MG63 (cell line): ENCODE measurements at regions not wholly inside any gene's neighbourhood (a gene's known extent, or its start where the extent isn't known, plus 50 kb on each side); places are given as distances from the start of the nearest gene placed in this dataset.
"Not testable (repeated sequence)": the region's sequence is repeated elsewhere in the genome, so short reads cannot be mapped to it uniquely, and the experiment has no call there.

Experiments used
- DNase-seq: peaks from one replicate; pipeline ENCODE4 v3.0.0-alpha.2; 2020
- H3K27me3 ChIP-seq: fragments of 250-450 bp; sonication (Bioruptor Pico); 2 replicates; pipeline ENCODE4 v1.5.1; 2020; ENCODE audit warnings: mild to moderate bottlenecking, moderate library complexity
- H3K36me3 ChIP-seq: fragments of 250-450 bp; sonication (Bioruptor Pico); 2 replicates; pipeline ENCODE4 v1.5.1; 2020; ENCODE audit warnings: mild to moderate bottlenecking, moderate library complexity
- H3K4me3 ChIP-seq: fragments of 250-450 bp; sonication (Bioruptor Pico); 2 replicates; pipeline ENCODE4 v1.5.1; 2020; ENCODE audit warnings: mild to moderate bottlenecking, moderate library complexity
- H3K9me3 ChIP-seq: fragments of 250-450 bp; sonication (Bioruptor Pico); 2 replicates; pipeline ENCODE4 v1.5.1; 2020; ENCODE audit warnings: mild to moderate bottlenecking, moderate library complexity

DNA sequence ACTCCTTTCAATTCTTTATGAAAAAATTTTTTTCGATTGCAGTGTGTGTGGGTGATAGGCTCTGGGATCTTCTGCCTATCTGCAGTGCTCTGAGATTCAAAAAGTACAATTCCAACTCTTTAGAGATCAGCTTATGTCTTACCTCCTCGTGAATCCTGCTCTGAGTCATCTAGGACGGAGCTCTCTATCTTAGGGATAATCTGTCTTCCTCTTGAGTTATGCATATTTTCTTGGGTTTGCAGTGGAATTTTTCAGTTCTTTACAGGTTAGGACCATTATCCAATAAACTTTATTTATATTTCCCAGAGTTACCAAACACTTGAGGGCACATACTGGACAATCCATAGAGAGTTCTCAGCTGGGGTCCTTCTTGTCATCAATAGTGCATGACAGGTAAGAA is 428.6 kb downstream of the ACTR3B start:
- H3K9me3 ChIP-seq = no peaks in the 10 kb centered on the region
- no peaks in the 10 kb centered on the region for H3K36me3 ChIP-seq
- H3K27me3 ChIP-seq = no peaks in the 10 kb centered on the region
- no peak for DNase-seq
- H3K4me3 ChIP-seq = no peak overlapping the region

DNA sequence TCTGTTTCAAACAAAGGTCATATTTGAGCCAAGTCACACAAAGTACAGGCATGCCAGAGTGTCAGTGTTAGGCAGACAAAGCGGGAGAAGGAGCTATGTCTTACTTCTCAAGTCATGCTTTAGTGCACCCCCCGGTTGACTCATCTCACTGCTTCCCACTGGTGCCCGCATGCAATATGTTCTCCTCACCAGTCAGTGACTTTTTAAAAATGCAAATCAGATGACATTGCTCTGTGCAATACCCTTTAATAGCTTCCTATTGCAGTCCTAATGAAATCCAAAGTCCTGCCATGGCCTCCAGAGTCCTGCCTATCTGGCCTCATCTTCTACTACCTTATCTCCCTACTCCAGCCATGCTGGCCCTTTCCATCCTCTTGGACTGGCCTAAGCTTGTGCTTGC is 429.1 kb downstream of the ACTR3B start:
- Histone ChIP-seq H3K27me3 (no peaks in the 10 kb centered on the region), H3K9me3 (no peaks in the 10 kb centered on the region), H3K36me3 (no peaks in the 10 kb centered on the region), H3K4me3 (no peak overlapping the region)
- DNase-seq = no peak

DNA sequence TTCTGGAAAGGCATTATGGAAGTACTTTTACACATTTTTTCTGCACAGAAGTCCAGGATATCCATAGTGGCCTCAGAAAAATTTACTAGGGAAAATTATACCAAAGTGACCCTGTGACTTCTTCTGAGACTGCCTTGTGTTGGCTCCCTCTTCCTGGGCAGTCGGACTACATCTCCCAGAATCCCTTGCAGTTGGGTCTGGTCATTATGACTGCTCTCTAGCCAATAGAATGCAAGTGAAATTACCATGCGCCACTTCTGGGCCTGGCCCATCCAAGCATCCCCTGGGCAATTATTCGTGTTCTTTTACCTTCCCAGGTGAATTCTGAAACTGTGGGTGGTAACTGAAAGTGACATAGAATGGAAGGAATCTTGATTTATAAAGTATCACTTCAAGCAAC is 430.9 kb downstream of the ACTR3B start:
- H3K4me3 ChIP-seq = no peak overlapping the region
- H3K9me3 ChIP-seq = no peaks in the 10 kb centered on the region
- H3K27me3 ChIP-seq = no peaks in the 10 kb centered on the region
- H3K36me3 ChIP-seq = no peaks in the 10 kb centered on the region
- DNase-seq = no peak

DNA sequence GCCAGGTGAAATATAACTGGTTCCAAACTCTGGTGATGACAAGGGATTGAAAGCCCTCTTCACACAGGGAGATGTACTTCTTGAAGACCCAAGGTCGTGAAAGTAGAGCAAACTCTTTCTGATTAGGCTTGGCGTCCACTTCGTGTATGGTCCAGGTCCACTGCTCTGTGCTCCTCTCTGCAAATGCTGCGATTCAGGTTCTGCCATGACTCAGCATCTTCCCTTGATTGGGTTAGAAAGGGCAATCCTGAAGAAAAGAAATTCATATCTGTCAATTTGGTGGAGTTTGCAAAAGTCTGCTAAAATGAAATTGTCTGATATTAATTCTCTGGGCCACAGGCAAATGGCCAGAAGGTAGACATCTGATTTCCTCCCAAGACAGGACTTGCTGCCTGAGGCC is 431.4 kb downstream of the ACTR3B start:
- no peaks in the 10 kb centered on the region for H3K27me3 ChIP-seq
- no peak for DNase-seq
- H3K36me3 ChIP-seq = no peaks in the 10 kb centered on the region

DNA sequence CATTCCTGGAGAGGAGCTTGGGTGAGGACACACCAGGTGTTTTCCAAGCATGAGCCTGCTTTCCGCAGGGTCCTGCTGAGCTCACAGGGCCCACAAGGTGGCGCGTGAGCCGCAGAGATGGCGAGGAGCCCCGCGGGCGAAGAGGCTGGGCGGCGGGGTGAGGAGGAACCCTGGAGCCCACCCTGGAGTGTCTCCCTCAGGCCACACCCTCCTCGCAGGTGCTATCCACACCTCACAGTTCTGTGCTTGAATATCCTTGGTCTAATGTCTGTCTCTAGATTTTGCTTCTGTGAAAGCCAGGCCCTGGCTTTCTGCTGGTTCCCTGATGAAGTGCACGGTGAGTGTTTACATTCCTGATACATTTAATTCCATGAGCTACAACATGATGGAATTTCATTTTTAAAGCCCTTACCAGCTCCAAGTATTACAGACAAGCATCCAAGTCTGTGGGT is 433.6 kb downstream of the ACTR3B start:
- Histone ChIP-seq H3K9me3 (no peaks in the 10 kb centered on the region), H3K4me3 (peak overlapping the region; percentile 7; the same call in 1 of the 2 replicates), H3K27me3 (no peaks in the 10 kb centered on the region), H3K36me3 (no peaks in the 10 kb centered on the region)
- peak; percentile 18 for DNase-seq

More for the DNA sequence above, 431.4 kb downstream of the ACTR3B start:
- no peaks in the 10 kb centered on the region for H3K9me3 ChIP-seq
- no peak overlapping the region for H3K4me3 ChIP-seq

DNA sequence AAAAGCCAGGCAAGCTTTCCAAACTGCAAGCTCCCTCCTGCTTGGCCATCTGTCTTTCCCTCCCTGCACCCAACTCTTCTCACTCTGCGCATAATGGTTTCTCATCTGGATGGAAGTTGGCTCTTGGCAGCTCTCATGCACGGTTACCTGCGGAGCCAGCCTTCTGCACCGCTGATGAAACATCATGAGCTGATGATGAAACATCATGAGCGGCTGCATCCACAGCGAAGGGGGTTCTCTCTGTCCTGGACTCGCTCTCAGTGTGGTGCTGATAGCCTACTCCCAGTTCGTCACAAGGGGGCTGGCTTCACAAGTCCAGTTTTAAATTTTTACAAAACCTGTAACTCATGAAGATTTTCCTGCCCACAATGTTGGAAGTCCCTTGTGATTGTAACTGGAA is 457.5 kb downstream of the ACTR3B start:
- H3K27me3 ChIP-seq = no peaks in the 10 kb centered on the region
- H3K4me3 ChIP-seq = no peak overlapping the region
- no peaks in the 10 kb centered on the region for H3K36me3 ChIP-seq
- H3K9me3 ChIP-seq = no peaks in the 10 kb centered on the region
- DNase-seq = no peak

DNA sequence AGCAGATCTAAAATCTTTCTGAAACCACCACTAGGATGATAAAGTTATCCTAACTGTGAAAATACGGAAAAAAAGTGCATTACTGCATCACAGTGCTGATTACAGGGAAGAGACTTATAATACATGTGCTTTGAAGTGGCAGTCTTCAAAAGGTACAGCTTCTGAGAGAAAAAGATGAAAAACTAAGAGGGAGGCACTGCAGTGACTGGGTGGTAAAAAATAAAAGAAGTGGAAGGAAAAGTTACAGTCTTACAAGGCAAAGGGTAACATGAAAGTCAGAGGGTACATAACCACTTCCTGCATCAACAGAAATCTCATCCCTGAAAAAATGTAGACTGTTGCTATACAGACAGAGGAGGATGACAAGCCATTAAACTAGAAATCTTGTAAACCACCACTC is 465.3 kb downstream of the ACTR3B start:
- Histone ChIP-seq H3K27me3 (no peaks in the 10 kb centered on the region), H3K4me3 (no peak overlapping the region), H3K36me3 (no peaks in the 10 kb centered on the region), H3K9me3 (no peaks in the 10 kb centered on the region)
- no peak for DNase-seq

DNA sequence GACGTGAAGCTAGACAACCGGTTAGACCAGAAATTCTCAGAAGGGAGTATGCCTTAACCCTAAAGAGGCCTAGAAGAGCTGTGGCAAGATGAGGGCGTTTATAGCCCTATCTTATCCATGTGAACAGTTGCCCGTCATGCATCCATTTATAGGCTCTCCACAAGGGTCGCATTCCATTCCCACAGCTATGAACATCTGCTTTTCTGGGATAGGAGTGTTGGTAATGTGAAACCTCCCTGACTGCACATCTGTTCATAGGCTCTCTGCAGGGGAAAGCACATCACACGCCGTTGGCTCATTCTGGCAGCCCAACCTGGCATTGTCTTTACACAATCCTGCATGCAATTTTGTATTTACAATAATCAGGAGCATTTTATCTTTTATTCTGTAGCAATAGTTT is 485.6 kb downstream of the ACTR3B start:
- not testable (repeated sequence) for H3K36me3 ChIP-seq, H3K4me3 ChIP-seq, H3K9me3 ChIP-seq, DNase-seq, H3K27me3 ChIP-seq

DNA sequence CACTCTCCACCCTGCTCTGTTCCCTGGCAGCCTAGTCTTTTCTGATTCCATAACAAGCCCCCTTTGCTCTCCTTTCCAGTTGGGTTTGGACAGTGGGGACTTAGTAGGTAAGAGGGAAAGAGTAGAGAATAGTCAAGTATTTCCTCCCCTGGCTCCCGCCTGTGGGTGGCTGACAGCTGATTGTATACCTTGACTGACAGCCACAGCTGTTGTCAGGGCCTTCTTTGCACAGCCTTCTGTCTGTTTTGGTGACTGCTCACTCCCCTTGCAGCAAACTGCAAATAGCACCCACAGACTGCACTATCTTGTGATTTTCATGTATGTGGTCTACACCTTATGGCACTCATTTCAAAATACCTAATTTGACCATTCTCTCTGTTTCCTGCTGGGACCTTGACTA is 486.3 kb downstream of the ACTR3B start:
- H3K4me3 ChIP-seq = no peak overlapping the region
- H3K9me3 ChIP-seq = no peaks in the 10 kb centered on the region
- no peak for DNase-seq
- no peaks in the 10 kb centered on the region for H3K27me3 ChIP-seq
- H3K36me3 ChIP-seq = no peaks in the 10 kb centered on the region

DNA sequence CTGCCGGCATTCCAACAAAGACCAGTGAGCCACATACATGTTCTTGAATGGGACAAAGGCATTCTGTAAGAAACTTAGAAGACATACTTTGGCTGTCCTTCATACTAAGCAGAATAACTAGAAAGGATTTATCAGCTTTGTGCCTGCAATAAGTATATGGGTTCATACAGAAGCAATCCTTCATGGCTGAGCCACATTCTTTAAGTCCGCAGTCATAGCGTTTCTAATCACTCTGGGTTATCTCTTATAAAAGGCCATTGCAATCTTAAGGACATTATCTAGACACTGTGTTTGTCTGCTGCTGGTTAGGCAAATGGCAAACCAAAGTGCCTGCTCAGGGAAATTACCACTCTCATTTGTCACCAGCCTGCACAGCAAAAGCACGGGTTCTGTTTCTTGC is 488.4 kb downstream of the ACTR3B start:
- Histone ChIP-seq H3K27me3 (no peaks in the 10 kb centered on the region), H3K36me3 (no peaks in the 10 kb centered on the region), H3K9me3 (no peaks in the 10 kb centered on the region), H3K4me3 (no peak overlapping the region)
- DNase-seq = no peak

DNA sequence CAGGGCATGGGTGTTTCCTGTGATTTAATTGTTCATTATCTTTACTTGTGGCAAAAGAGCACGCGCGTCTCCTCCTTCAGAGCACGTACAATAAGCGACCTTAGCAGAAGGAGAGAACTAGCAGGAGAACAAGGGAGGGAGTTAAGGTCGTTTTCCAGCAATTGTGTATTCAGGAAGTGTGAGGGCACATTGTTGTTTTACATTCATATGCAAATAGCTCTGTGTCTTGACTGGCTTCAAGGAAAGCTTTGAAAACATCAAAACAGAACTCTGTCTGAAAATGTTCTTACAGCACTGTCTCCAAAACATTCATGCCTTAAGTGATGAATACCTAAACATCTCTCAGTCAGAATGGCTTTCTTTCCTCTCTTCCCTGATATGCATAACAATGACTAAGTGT is 499.1 kb downstream of the ACTR3B start:
- no peak for DNase-seq
- no peaks in the 10 kb centered on the region for H3K9me3 ChIP-seq
- no peak overlapping the region for H3K4me3 ChIP-seq
- H3K36me3 ChIP-seq = no peaks in the 10 kb centered on the region
- no peaks in the 10 kb centered on the region for H3K27me3 ChIP-seq

DNA sequence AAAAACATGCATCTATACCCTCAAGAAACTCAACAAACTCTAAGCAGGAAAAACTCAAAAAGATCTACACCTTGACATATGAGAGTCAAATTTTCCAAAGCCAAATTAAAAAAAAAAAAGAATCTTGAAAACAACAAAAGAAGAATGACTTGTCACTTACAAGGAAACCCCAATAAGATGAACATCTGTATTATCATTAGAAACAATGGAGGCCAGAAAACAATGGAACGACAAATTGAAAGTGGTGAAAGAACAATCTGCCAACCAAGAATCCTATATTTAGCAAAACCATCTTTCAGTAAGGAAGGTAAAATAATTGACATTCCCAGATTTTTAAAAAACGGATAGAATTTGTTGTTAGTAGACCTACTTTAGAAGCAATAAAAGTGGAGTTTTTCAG is 516.8 kb downstream of the ACTR3B start:
- Histone ChIP-seq H3K9me3 (no peaks in the 10 kb centered on the region), H3K4me3 (no peak overlapping the region), H3K27me3 (no peaks in the 10 kb centered on the region), H3K36me3 (no peaks in the 10 kb centered on the region)
- DNase-seq = no peak

DNA sequence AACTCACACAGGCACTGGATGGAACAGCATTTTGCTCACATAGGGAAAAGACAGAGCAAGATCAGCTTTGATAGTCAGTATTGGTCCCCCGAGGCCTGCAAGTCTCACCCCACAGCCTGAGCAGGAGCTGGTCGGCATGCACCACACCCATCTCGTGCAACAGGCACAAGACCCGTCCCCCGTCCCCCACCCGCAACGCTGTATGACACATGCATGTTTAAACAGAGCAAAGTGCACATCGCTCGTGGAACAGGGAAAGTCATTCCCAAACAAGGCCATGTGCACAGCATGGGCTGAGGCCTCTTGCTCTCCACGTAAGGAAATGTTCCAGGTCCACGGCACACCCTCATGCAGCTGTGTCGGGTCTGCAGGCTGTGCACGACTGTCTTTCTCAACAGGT is 527.2 kb downstream of the ACTR3B start:
- Histone ChIP-seq H3K36me3 (no peaks in the 10 kb centered on the region), H3K4me3 (no peak overlapping the region), H3K27me3 (no peaks in the 10 kb centered on the region), H3K9me3 (no peaks in the 10 kb centered on the region)
- no peak for DNase-seq

DNA sequence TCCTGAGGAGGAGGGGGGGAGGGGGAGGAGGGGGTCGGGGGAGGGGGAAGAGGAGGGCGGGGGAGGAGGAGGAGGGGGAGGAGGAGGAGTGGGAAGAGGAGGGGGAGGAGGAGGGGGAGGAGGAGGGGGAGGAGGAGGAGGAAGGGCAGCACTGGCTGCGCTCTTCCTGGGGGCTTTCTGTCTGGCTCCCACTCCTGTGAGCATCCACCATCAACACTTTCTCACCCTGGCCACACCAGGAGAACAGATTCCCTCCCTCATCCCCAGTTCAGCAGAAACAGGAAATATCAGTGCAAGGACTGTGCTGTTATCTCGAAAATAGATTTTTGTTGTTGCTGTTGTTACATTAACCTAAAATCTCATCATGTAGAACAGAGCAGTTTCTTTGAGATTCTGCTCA is 530.5 kb downstream of the ACTR3B start:
- Histone ChIP-seq H3K4me3 (no peak overlapping the region), H3K9me3 (no peaks in the 10 kb centered on the region), H3K36me3 (no peaks in the 10 kb centered on the region), H3K27me3 (no peaks in the 10 kb centered on the region)
- DNase-seq = no peak

DNA sequence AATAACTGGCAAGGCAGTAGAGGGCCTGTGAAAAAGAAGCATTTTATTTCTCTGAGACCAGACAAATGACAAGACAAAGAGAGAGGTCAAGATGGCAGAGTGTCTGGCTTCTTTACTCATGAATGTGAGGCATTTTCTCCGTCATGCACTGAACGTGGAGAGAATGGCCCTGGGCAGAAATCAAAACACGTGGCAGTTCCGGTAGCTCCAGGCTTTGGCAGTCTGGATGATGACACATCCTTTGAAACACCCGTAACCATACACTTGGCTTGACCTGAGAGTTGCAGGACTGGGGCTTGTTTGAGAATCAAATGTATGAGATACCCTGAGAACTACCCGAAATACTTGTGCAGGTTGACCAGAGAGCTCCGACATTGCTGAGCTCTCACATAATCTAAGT is 537.6 kb downstream of the ACTR3B start:
- no peaks in the 10 kb centered on the region for H3K36me3 ChIP-seq
- H3K9me3 ChIP-seq = no peaks in the 10 kb centered on the region
- peak; percentile 33 for DNase-seq
- H3K4me3 ChIP-seq = no peak overlapping the region
- no peaks in the 10 kb centered on the region for H3K27me3 ChIP-seq

DNA sequence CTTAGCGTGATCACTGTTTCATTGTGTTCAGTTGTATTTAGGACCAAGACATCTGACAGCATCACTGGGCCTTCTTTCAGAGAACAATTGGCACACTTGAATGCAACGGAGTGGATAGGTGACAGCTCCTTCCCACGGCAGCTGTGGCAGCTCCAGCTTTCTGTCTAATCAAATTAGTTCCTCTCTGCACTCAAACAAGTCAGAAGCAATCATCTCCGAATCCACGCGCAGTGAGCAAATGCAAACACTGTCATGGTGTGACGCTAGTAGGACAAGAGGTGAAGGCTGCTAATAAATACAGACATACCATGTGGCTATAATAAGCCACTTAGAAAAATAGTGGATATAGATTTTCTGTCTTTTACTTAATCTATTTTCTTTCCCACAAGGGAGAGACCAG is 542.4 kb downstream of the ACTR3B start:
- Histone ChIP-seq H3K4me3 (no peak overlapping the region), H3K27me3 (no peaks in the 10 kb centered on the region), H3K9me3 (no peaks in the 10 kb centered on the region), H3K36me3 (no peaks in the 10 kb centered on the region)
- DNase-seq = no peak

DNA sequence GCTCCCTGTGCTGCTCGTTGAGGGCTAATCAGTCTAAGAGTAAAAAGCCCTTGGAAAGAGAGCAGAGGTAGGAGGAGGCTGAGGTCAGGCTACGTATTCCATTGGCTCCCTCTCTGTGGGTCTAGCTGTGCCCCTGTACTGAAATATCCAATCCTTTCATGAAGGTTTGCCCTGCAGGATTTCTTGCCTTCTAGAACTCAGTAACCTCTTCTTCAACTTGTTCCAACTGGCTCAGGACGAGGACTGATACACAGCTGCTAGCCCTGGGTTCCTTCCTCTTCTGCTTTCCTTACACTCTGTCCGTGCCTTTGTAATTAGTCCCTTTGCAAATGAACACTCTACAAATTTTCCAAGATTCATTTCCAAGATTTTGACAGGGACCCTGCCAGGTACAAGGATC is 560.5 kb downstream of the ACTR3B start:
- no peaks in the 10 kb centered on the region for H3K9me3 ChIP-seq
- no peaks in the 10 kb centered on the region for H3K27me3 ChIP-seq
- DNase-seq = no peak
- no peaks in the 10 kb centered on the region for H3K36me3 ChIP-seq
- H3K4me3 ChIP-seq = no peak overlapping the region

DNA sequence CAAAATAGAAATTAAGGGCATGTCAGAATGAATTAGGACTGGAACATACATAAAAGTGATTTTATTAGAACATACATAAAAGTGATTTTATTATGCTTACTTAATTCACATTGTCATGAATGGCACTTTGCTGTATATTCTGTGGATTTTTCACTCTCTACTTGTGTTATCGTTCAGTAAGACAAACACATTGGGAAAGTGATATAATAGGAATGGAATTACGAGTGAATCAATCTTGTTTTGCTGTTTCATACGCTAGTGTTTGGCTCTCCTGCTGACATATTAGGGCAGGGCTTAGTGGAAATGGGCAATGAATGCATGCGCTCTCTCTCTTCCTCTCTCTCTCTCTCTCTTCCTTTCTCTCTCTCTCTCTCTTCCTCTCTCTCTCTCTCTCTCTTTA is 561.1 kb downstream of the ACTR3B start:
- DNase-seq = peak; percentile 28
- no peaks in the 10 kb centered on the region for H3K27me3 ChIP-seq
- H3K4me3 ChIP-seq = no peak overlapping the region
- H3K9me3 ChIP-seq = no peaks in the 10 kb centered on the region
- no peaks in the 10 kb centered on the region for H3K36me3 ChIP-seq

DNA sequence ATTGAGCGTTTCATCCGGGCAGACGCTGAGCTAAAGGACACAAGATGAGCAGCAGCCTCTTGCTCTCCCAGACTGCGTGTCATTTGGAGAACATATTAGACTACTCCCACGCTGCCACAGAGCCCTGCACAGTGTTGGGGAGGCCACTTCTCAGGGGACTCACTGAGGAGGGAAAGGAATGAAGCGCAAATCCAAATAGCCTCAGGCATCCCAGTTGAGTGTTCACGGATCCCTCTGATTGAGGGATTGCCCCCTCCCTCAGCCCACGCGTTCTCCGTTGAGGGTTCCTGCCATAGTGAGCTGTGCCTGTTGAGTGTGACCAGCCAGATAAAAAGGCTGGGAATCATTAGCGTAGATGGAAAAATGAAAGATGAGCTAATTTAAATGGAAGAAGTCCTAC is 563.4 kb downstream of the ACTR3B start:
- Histone ChIP-seq H3K36me3 (no peaks in the 10 kb centered on the region), H3K27me3 (no peaks in the 10 kb centered on the region), H3K4me3 (no peak overlapping the region), H3K9me3 (no peaks in the 10 kb centered on the region)
- DNase-seq = no peak
